OCI-LY7 (cell line): ENCODE measurements at regions not wholly inside any gene's neighbourhood (a gene's known extent, or its start where the extent isn't known, plus 50 kb on each side); places are given as distances from the start of the nearest gene placed in this dataset.

Experiments
- BruUV-seq: library from RNA; stranded (reverse); fragments of 400-500 nt; replicated peaks from 2 replicates; lab custom pipeline; 2021; lab: Mats Ljungman, UMichigan
- CTCF ChIA-PET: fragments of 300-600 bp; sonication (Branson Sonifier 250); formaldehyde crosslinking; loops from one replicate; lab custom pipeline; 2022; ENCODE audit warnings: antibody characterized with exemption; ENCODE audit not compliant: unreplicated experiment; lab: Charles Lee
- POLR2A ChIA-PET: fragments of 300-600 bp; sonication (Branson Sonifier 250); formaldehyde crosslinking; loops from one replicate; lab custom pipeline; 2022; ENCODE audit warnings: antibody characterized with exemption; lab: Charles Lee
- DNase-seq: peaks from one replicate; pipeline ENCODE4 v3.0.0-alpha.2; 2015; ENCODE audit warnings: low spot score
- H2AFZ ChIP-seq: fragments of 200-600 bp; sonication (generic), shearing (Covaris generic); 2 replicates; pipeline ENCODE4 v1.6.1; 2014; ENCODE audit warnings: mild to moderate bottlenecking, antibody characterized with exemption, low read length, moderate library complexity
- H3K27ac ChIP-seq: fragments of 200-600 bp; sonication (generic); 2 replicates; pipeline ENCODE4 v1.5.1; 2014; ENCODE audit warnings: mixed run types, low read depth, mild to moderate bottlenecking, moderate library complexity, low read length, inconsistent platforms; ENCODE audit not compliant: poor library complexity, severe bottlenecking
- H3K36me3 ChIP-seq: fragments of 200-600 bp; sonication (generic); 2 replicates; pipeline ENCODE4 v1.6.1; 2014; ENCODE audit warnings: mild to moderate bottlenecking, antibody characterized with exemption, low read length, moderate library complexity, mixed read lengths; ENCODE audit not compliant: insufficient read depth
- H3K4me1 ChIP-seq: fragments of 200-600 bp; sonication (generic); 2 replicates; pipeline ENCODE4 v1.5.1; 2014; ENCODE audit warnings: mild to moderate bottlenecking, low read length; ENCODE audit not compliant: insufficient read depth, poor library complexity, severe bottlenecking
- H3K4me2 ChIP-seq: fragments of 200-600 bp; sonication (generic); 2 replicates; pipeline ENCODE4 v1.6.1; 2014; ENCODE audit warnings: mild to moderate bottlenecking, low read length
- H3K4me3 ChIP-seq: fragments of 200-600 bp; sonication (generic); 2 replicates; pipeline ENCODE4 v1.5.1; 2014; ENCODE audit warnings: mild to moderate bottlenecking, low read depth, low read length; ENCODE audit not compliant: poor library complexity, severe bottlenecking
- H3K79me2 ChIP-seq: fragments of 200-600 bp; sonication (generic); 2 replicates; pipeline ENCODE4 v1.6.1; 2016; ENCODE audit warnings: low read depth, mild to moderate bottlenecking, low read length, moderate library complexity, mixed read lengths; ENCODE audit not compliant: insufficient read depth
- H3K9me2 ChIP-seq: fragments of 200-600 bp; sonication (generic); 2 replicates; pipeline ENCODE4 v1.6.1; 2016; ENCODE audit warnings: mild to moderate bottlenecking, low read length, mixed read lengths; ENCODE audit not compliant: insufficient read depth
- H3K9me3 ChIP-seq: fragments of 200-600 bp; sonication (generic); 2 replicates; pipeline ENCODE4 v1.6.1; 2014; ENCODE audit warnings: mild to moderate bottlenecking, mixed run types, low read length, mixed read lengths
- H4K20me1 ChIP-seq: fragments of 200-600 bp; sonication (generic); 2 replicates; pipeline ENCODE4 v1.6.1; 2014; ENCODE audit warnings: mild to moderate bottlenecking, antibody characterized with exemption, low read length, moderate library complexity, mixed read lengths; ENCODE audit not compliant: insufficient read depth
- CTCF ChIP-seq: fragments of 200-600 bp; sonication (generic); conservative IDR thresholded peaks from 2 replicates; pipeline ENCODE4 v1.5.1; 2014; ENCODE audit warnings: mild to moderate bottlenecking, antibody characterized with exemption, low read length, moderate library complexity, mixed read lengths
- EZH2phosphoT487 ChIP-seq: fragments of 200-600 bp; sonication (generic); IDR thresholded peaks from 2 replicates; pipeline ENCODE4 v1.6.1; 2018; ENCODE audit warnings: low read depth, borderline replicate concordance, mild to moderate bottlenecking, mixed run types, antibody characterized with exemption, low read length, moderate library complexity, mixed read lengths
- intact Hi-C: fragments of 100-400 bp; cut with micrococcal nuclease; formaldehyde crosslinking; loops from one replicate; pipeline ENCODE4 v1.10.0; 2022; ENCODE audit not compliant: unreplicated experiment

- no peak overlapping the region for H3K4me3 ChIP-seq
- no peaks in the 10 kb centered on the region for H3K9me3 ChIP-seq
- no peak overlapping the region for H2AFZ ChIP-seq
- H3K79me2 ChIP-seq: no peaks in the 10 kb centered on the region
- no TSS peak for BruUV-seq
- no peak for TF ChIP-seq EZH2phosphoT487
- TF ChIP-seq CTCF: no peak
- intact Hi-C loops: no loop called here
- H3K27ac ChIP-seq: no peak overlapping the region
- no peaks in the 10 kb centered on the region for H4K20me1 ChIP-seq
- no peaks in the 10 kb centered on the region for H3K36me3 ChIP-seq
- no peak for DNase-seq
- H3K4me2 ChIP-seq: no peak overlapping the region
- no peaks in the 10 kb centered on the region for H3K9me2 ChIP-seq
- POLR2A ChIA-PET: interaction anchor here (0.9 kb wide), 1 partner anchor 210 kb away, joined by 3 read pairs; no protein-coding TSS in a partner anchor
- CTCF ChIA-PET: no interaction called here
- no peaks in the 10 kb centered on the region for H3K4me1 ChIP-seq
Measured at GRCh38 chr11:115075356-115075755, 397.0 kb downstream of the NXPE2 start.

- no peak overlapping the region for H3K4me2 ChIP-seq
- intact Hi-C loops: no loop called here
- BruUV-seq: no TSS peak
- H2AFZ ChIP-seq: no peak overlapping the region
- no peak for DNase-seq
- no peak overlapping the region for H3K27ac ChIP-seq
- CTCF ChIA-PET: no interaction called here
- H3K4me1 ChIP-seq: no peaks in the 10 kb centered on the region
- no peaks in the 10 kb centered on the region for H4K20me1 ChIP-seq
- H3K9me2 ChIP-seq: no peaks in the 10 kb centered on the region
- H3K79me2 ChIP-seq: no peaks in the 10 kb centered on the region
- POLR2A ChIA-PET: no interaction called here
- no peaks in the 10 kb centered on the region for H3K36me3 ChIP-seq
- no peak overlapping the region for H3K4me3 ChIP-seq
- no peak for TF ChIP-seq EZH2phosphoT487
- no peak for TF ChIP-seq CTCF
- no peaks in the 10 kb centered on the region for H3K9me3 ChIP-seq
Measured at GRCh38 chr11:115077740-115078139, 399.4 kb downstream of the NXPE2 start.

GRCh38 chr11:115078461-115079438, 400.4 kb downstream of the NXPE2 start:
- CTCF ChIA-PET: no interaction called here
- Histone ChIP-seq H3K4me1 (no peaks in the 10 kb centered on the region), H3K9me3 (no peaks in the 10 kb centered on the region), H4K20me1 (no peaks in the 10 kb centered on the region), H3K4me2 (no peak overlapping the region), H3K4me3 (no peak overlapping the region), H3K9me2 (no peaks in the 10 kb centered on the region), H3K36me3 (no peaks in the 10 kb centered on the region), H3K27ac (no peak overlapping the region), H3K79me2 (no peaks in the 10 kb centered on the region), H2AFZ (no peak overlapping the region)
- intact Hi-C loops: no loop called here
- DNase-seq: no peak
- no TSS peak for BruUV-seq
- TF ChIP-seq EZH2phosphoT487 (no peak), CTCF (no peak)
- POLR2A ChIA-PET: no interaction called here
